ENCODE measurements at regions not wholly inside any gene's neighbourhood (a gene's known extent, or its start where the extent isn't known, plus 50 kb on each side); places are given as distances from the start of the nearest gene placed in this dataset.

GRCh38 chr2:601806-602455 is 75.3 kb downstream of the TMEM18 start:
- H3K4me1 Mint-ChIP-seq, result no peaks in the 10 kb centered on the region
- no peak for DNase-seq (ENCODE audit: low spot score in 2 of 2)
- no peak overlapping the region for H3K4me3 Mint-ChIP-seq

GRCh38 chr2:601387-601698 is 75.9 kb downstream of the TMEM18 start:
- H3K36me3 Mint-ChIP-seq, result no peaks in the 10 kb centered on the region
- H3K27me3 Mint-ChIP-seq, result peaks cover 2% of the 10 kb centered on the region
- H3K9me3 Mint-ChIP-seq, result peaks cover 3% of the 10 kb centered on the region
- DNase-seq (ENCODE audit: low spot score in 2 of 2) (no peak), ATAC-seq (ENCODE audit: low read depth) (no peak)
- no peaks in the 10 kb centered on the region for H3K4me1 Mint-ChIP-seq
- H3K4me3 Mint-ChIP-seq, result no peak overlapping the region
- H3K27ac Mint-ChIP-seq, result no peak overlapping the region

More at GRCh38 chr2:601806-602455, 75.3 kb downstream of the TMEM18 start:
- peaks cover 2% of the 10 kb centered on the region for H3K27me3 Mint-ChIP-seq
- no peak for ATAC-seq (ENCODE audit: low read depth)
- H3K36me3 Mint-ChIP-seq, result no peaks in the 10 kb centered on the region
- no peak overlapping the region for H3K27ac Mint-ChIP-seq
- peaks cover 3% of the 10 kb centered on the region for H3K9me3 Mint-ChIP-seq

- ATAC-seq (ENCODE audit: low read depth), result no peak
- no peaks in the 10 kb centered on the region for H3K4me1 Mint-ChIP-seq
Measured at GRCh38 chr2:600542-601386, 76.4 kb downstream of the TMEM18 start.

GRCh38 chr2:599601-600000 is 77.6 kb downstream of the TMEM18 start:
- H3K9me3 Mint-ChIP-seq, result peaks cover 3% of the 10 kb centered on the region
- no peak for ATAC-seq (ENCODE audit: low read depth)
- H3K36me3 Mint-ChIP-seq, result no peaks in the 10 kb centered on the region
- H3K27me3 Mint-ChIP-seq, result peaks cover 2% of the 10 kb centered on the region
- DNase-seq (ENCODE audit: low spot score in 2 of 2), result no peak
- no peaks in the 10 kb centered on the region for H3K4me1 Mint-ChIP-seq
- no peak overlapping the region for H3K27ac Mint-ChIP-seq
- no peak overlapping the region for H3K4me3 Mint-ChIP-seq

More at GRCh38 chr2:600542-601386, 76.4 kb downstream of the TMEM18 start:
- H3K36me3 Mint-ChIP-seq, result no peaks in the 10 kb centered on the region
- H3K4me3 Mint-ChIP-seq, result no peak overlapping the region
- H3K27ac Mint-ChIP-seq, result no peak overlapping the region
- H3K27me3 Mint-ChIP-seq, result peaks cover 2% of the 10 kb centered on the region
- no peak for DNase-seq (ENCODE audit: low spot score in 2 of 2)
- H3K9me3 Mint-ChIP-seq, result peaks cover 3% of the 10 kb centered on the region

- H3K4me1 Mint-ChIP-seq, result no peaks in the 10 kb centered on the region
- no peaks in the 10 kb centered on the region for H3K9me3 Mint-ChIP-seq
- H3K27ac Mint-ChIP-seq, result no peak overlapping the region
- H3K36me3 Mint-ChIP-seq, result no peaks in the 10 kb centered on the region
- H3K27me3 Mint-ChIP-seq, result peaks cover 4% of the 10 kb centered on the region
- DNase-seq (ENCODE audit: low spot score in 2 of 2), result no peak
- no peak for ATAC-seq (ENCODE audit: low read depth)
- H3K4me3 Mint-ChIP-seq, result no peak overlapping the region
Measured at GRCh38 chr2:598058-598802, 79.0 kb downstream of the TMEM18 start.

- H3K4me3 Mint-ChIP-seq, result no peak overlapping the region
- H3K4me1 Mint-ChIP-seq, result no peaks in the 10 kb centered on the region
- H3K36me3 Mint-ChIP-seq, result no peaks in the 10 kb centered on the region
- DNase-seq (ENCODE audit: low spot score in 2 of 2), result no peak
- no peak overlapping the region for H3K27ac Mint-ChIP-seq
- no peak for ATAC-seq (ENCODE audit: low read depth)
- no peaks in the 10 kb centered on the region for H3K9me3 Mint-ChIP-seq
- H3K27me3 Mint-ChIP-seq, result peaks cover 4% of the 10 kb centered on the region
Measured at GRCh38 chr2:595831-596592, 81.2 kb downstream of the TMEM18 start.

- H3K27ac Mint-ChIP-seq, result no peak overlapping the region
- ATAC-seq (ENCODE audit: low read depth) (no peak), DNase-seq (ENCODE audit: low spot score in 2 of 2) (no peak)
- H3K4me3 Mint-ChIP-seq, result no peak overlapping the region
- no peaks in the 10 kb centered on the region for H3K9me3 Mint-ChIP-seq
- H3K36me3 Mint-ChIP-seq, result no peaks in the 10 kb centered on the region
- H3K4me1 Mint-ChIP-seq, result no peaks in the 10 kb centered on the region
- peaks cover 4% of the 10 kb centered on the region for H3K27me3 Mint-ChIP-seq
Measured at GRCh38 chr2:595141-595815, 81.9 kb downstream of the TMEM18 start.

GRCh38 chr2:594297-594949 is 82.8 kb downstream of the TMEM18 start:
- DNase-seq (ENCODE audit: low spot score in 2 of 2), result no peak
- Mint-ChIP-seq H3K36me3 (no peaks in the 10 kb centered on the region), H3K9me3 (no peaks in the 10 kb centered on the region), H3K27ac (no peak overlapping the region), H3K4me3 (no peak overlapping the region), H3K27me3 (peaks cover 4% of the 10 kb centered on the region), H3K4me1 (no peaks in the 10 kb centered on the region)
- no peak for ATAC-seq (ENCODE audit: low read depth)

- Mint-ChIP-seq H3K4me3 (no peak overlapping the region), H3K36me3 (no peaks in the 10 kb centered on the region), H3K9me3 (no peaks in the 10 kb centered on the region), H3K4me1 (no peaks in the 10 kb centered on the region), H3K27me3 (peaks cover 4% of the 10 kb centered on the region), H3K27ac (no peak overlapping the region)
- DNase-seq (ENCODE audit: low spot score in 2 of 2) (no peak), ATAC-seq (ENCODE audit: low read depth) (no peak)
Measured at GRCh38 chr2:593356-594026, 83.7 kb downstream of the TMEM18 start.

- H3K4me3 Mint-ChIP-seq, result no peak overlapping the region
- H3K9me3 Mint-ChIP-seq, result no peaks in the 10 kb centered on the region
- no peaks in the 10 kb centered on the region for H3K4me1 Mint-ChIP-seq
- ATAC-seq (ENCODE audit: low read depth), result no peak
- H3K27ac Mint-ChIP-seq, result no peak overlapping the region
- peaks cover 2% of the 10 kb centered on the region for H3K27me3 Mint-ChIP-seq
- no peaks in the 10 kb centered on the region for H3K36me3 Mint-ChIP-seq
- no peak for DNase-seq (ENCODE audit: low spot score in 2 of 2)
Measured at GRCh38 chr2:592737-593136, 84.5 kb downstream of the TMEM18 start.

GRCh38 chr2:590214-591175 is 86.7 kb downstream of the TMEM18 start:
- Mint-ChIP-seq H3K27me3 (peaks cover 2% of the 10 kb centered on the region), H3K4me1 (peaks cover 1% of the 10 kb centered on the region), H3K36me3 (no peaks in the 10 kb centered on the region), H3K4me3 (no peak overlapping the region), H3K27ac (no peak overlapping the region), H3K9me3 (no peaks in the 10 kb centered on the region)
- DNase-seq (ENCODE audit: low spot score in 2 of 2) (no peak), ATAC-seq (ENCODE audit: low read depth) (no peak)
